HG03439 (cell line): ENCODE measurements at regions not wholly inside any gene's neighbourhood (a gene's known extent, or its start where the extent isn't known, plus 50 kb on each side); places are given as distances from the start of the nearest gene placed in this dataset.
"Not testable (repeated sequence)": the region's sequence is repeated elsewhere in the genome, so short reads cannot be mapped to it uniquely, and the experiment has no call there.

ENCODE experiments used
- ATAC-seq: cut with Tn5 transposase; IDR thresholded peaks from one replicate; pipeline ENCODE4 v1.9.1; 2021; ENCODE audit warnings: mild to moderate bottlenecking, moderate library complexity; ENCODE audit not compliant: unreplicated experiment

- no peak for ATAC-seq
Observed at GRCh38 chr11:115608976-115609375, 104.8 kb upstream of the CADM1 start.

GRCh38 chr11:115607621-115608221, 103.5 kb upstream of the CADM1 start:
- no peak for ATAC-seq

GRCh38 chr11:115606498-115607220, 102.4 kb upstream of the CADM1 start:
- ATAC-seq: no peak

GRCh38 chr11:115605871-115606497, 101.8 kb upstream of the CADM1 start:
- ATAC-seq: no peak

- ATAC-seq: not testable (repeated sequence)
Observed at GRCh38 chr11:115605397-115605796, 101.2 kb upstream of the CADM1 start.

- no peak for ATAC-seq
Observed at GRCh38 chr11:115599125-115599524, 94.9 kb upstream of the CADM1 start.

GRCh38 chr11:115598257-115598901, 94.2 kb upstream of the CADM1 start:
- no peak for ATAC-seq

- no peak for ATAC-seq
Observed at GRCh38 chr11:115591380-115591779, 87.2 kb upstream of the CADM1 start.

GRCh38 chr11:115590254-115590653, 86.0 kb upstream of the CADM1 start:
- no peak for ATAC-seq

- ATAC-seq: no peak
Observed at GRCh38 chr11:115587718-115588342, 83.6 kb upstream of the CADM1 start.

- peak; percentile 84 for ATAC-seq
Observed at GRCh38 chr11:115585361-115586024, 81.3 kb upstream of the CADM1 start.

- ATAC-seq: no peak
Observed at GRCh38 chr11:115581871-115582639, 77.8 kb upstream of the CADM1 start.

GRCh38 chr11:115580927-115581680, 76.9 kb upstream of the CADM1 start:
- ATAC-seq: no peak

GRCh38 chr11:115580416-115580815, 76.2 kb upstream of the CADM1 start:
- no peak for ATAC-seq

GRCh38 chr11:115579181-115579825, 75.1 kb upstream of the CADM1 start:
- ATAC-seq: no peak

- no peak for ATAC-seq
Observed at GRCh38 chr11:115578275-115578674, 74.1 kb upstream of the CADM1 start.

GRCh38 chr11:115577701-115578100, 73.5 kb upstream of the CADM1 start:
- ATAC-seq: no peak

- no peak for ATAC-seq
Observed at GRCh38 chr11:115576606-115577380, 72.6 kb upstream of the CADM1 start.
